HepG2 (cell line): ENCODE measurements at regions not wholly inside any gene's neighbourhood (a gene's known extent, or its start where the extent isn't known, plus 50 kb on each side); places are given as distances from the start of the nearest gene placed in this dataset.

Experiments
- CREB1 ChIP-seq, 2 experiments: fragments of 450-650 bp in 1 of 2; IDR thresholded peaks; 2 replicates each; pipeline ENCODE4 v1.6.1; 2016 to 2017; ENCODE audit warnings: control low read depth in 1 of 2, mild to moderate bottlenecking in 1 of 2, missing compliant biosample characterization in 1 of 2, missing genetic modification characterization in 1 of 2
- ELF4 ChIP-seq: sonication (generic); formaldehyde crosslinking; IDR thresholded peaks from 2 replicates; pipeline ENCODE4 v1.5.0; 2020; ENCODE audit warnings: missing genetic modification reagents, mild to moderate bottlenecking, moderate library complexity, borderline replicate concordance
- GTF2F1 ChIP-seq: fragments of 150-350 bp; IDR thresholded peaks from 2 replicates; pipeline ENCODE4 v1.6.1; 2014; ENCODE audit warnings: low read length
- HCFC1 ChIP-seq: fragments of 150-350 bp; IDR thresholded peaks from 2 replicates; pipeline ENCODE4 v1.6.1; 2014; ENCODE audit warnings: low read depth, low read length
- ZBTB20 ChIP-seq: sonication (generic); formaldehyde crosslinking; IDR thresholded peaks from 2 replicates; pipeline ENCODE4 v1.8.1; 2023; ENCODE audit warnings: missing genetic modification reagents, low read depth, mild to moderate bottlenecking, borderline replicate concordance
- ZNF33B ChIP-seq: sonication (generic); formaldehyde crosslinking; IDR thresholded peaks from 2 replicates; pipeline ENCODE4 v1.5.1; 2020; ENCODE audit warnings: mild to moderate bottlenecking, missing genetic modification reagents
- ZNF367 ChIP-seq: sonication (generic); formaldehyde crosslinking; IDR thresholded peaks from 2 replicates; pipeline ENCODE4 v1.4.0; 2020; ENCODE audit warnings: missing genetic modification reagents, borderline replicate concordance
- ZNF614 ChIP-seq: IDR thresholded peaks from 2 replicates; pipeline ENCODE4 v1.6.1; 2018; ENCODE audit warnings: missing biosample characterization, missing genetic modification reagents, inconsistent platforms, borderline replicate concordance
- ZNF841 ChIP-seq: sonication (generic); formaldehyde crosslinking; IDR thresholded peaks from 2 replicates; pipeline ENCODE4 v1.8.1; 2023; ENCODE audit warnings: missing genetic modification reagents, borderline replicate concordance
- TF ChIP-seq, protein P1 (sequence below): sonication (generic); formaldehyde crosslinking; IDR thresholded peaks from 2 replicates; pipeline ENCODE4 v1.5.0; 2020; ENCODE audit warnings: mild to moderate bottlenecking, missing genetic modification reagents
- TF ChIP-seq, protein P2 (sequence below): sonication (generic); formaldehyde crosslinking; conservative IDR thresholded peaks from 2 replicates; pipeline ENCODE4 v1.4.0; 2020; ENCODE audit warnings: mild to moderate bottlenecking, missing genetic modification reagents, moderate library complexity
- TF ChIP-seq, protein P3 (sequence below): sonication (generic); formaldehyde crosslinking; IDR thresholded peaks from 2 replicates; pipeline ENCODE4 v1.4.0; 2020; ENCODE audit warnings: missing genetic modification reagents, mild to moderate bottlenecking, borderline replicate concordance
- TF ChIP-seq, protein P4 (sequence below): fragments of 450-650 bp; IDR thresholded peaks from 2 replicates; pipeline ENCODE4 v1.6.1; 2016

DNA sequence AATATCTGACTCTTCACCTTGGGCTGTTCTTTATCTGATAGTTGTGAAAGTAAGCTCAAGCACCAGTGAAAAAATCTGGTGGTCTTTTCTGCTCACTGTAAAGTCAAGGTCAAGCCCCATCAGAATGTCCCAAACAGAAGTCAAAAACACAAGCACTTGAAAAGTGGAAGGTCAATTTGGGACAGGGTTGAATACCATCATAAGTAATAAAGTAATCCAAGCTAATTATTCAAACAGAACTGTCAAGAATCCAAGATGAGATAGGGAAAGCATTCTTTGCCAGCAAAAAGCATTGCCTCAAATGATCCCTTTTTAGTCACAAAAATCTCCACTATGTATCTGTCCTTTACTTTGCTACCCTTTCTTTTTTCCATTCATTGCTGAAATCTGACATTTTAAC lies 430.1 kb upstream of the NPVF start (continued):
- TF ChIP-seq, protein P1, sequence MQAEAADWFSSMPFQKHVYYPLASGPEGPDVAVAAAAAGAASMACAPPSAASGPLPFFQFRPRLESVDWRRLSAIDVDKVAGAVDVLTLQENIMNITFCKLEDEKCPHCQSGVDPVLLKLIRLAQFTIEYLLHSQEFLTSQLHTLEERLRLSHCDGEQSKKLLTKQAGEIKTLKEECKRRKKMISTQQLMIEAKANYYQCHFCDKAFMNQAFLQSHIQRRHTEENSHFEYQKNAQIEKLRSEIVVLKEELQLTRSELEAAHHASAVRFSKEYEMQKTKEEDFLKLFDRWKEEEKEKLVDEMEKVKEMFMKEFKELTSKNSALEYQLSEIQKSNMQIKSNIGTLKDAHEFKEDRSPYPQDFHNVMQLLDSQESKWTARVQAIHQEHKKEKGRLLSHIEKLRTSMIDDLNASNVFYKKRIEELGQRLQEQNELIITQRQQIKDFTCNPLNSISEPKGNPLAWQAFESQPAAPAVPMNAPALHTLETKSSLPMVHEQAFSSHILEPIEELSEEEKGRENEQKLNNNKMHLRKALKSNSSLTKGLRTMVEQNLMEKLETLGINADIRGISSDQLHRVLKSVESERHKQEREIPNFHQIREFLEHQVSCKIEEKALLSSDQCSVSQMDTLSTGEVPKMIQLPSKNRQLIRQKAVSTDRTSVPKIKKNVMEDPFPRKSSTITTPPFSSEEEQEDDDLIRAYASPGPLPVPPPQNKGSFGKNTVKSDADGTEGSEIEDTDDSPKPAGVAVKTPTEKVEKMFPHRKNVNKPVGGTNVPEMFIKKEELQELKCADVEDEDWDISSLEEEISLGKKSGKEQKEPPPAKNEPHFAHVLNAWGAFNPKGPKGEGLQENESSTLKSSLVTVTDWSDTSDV (CRISPR knock-in tag): no peak
- TF ChIP-seq CREB1 (IDR thresholded peaks at IDR 0.05): no peak
- TF ChIP-seq CREB1 (CRISPR knock-in tag; IDR thresholded peaks at IDR 0.05): no peak
- TF ChIP-seq ZBTB20 (CRISPR knock-in tag): no peak
- no peak for TF ChIP-seq ZNF367 (CRISPR knock-in tag)
- TF ChIP-seq ZNF841 (CRISPR knock-in tag): no peak
- no peak for TF ChIP-seq HCFC1
- TF ChIP-seq, protein P2, sequence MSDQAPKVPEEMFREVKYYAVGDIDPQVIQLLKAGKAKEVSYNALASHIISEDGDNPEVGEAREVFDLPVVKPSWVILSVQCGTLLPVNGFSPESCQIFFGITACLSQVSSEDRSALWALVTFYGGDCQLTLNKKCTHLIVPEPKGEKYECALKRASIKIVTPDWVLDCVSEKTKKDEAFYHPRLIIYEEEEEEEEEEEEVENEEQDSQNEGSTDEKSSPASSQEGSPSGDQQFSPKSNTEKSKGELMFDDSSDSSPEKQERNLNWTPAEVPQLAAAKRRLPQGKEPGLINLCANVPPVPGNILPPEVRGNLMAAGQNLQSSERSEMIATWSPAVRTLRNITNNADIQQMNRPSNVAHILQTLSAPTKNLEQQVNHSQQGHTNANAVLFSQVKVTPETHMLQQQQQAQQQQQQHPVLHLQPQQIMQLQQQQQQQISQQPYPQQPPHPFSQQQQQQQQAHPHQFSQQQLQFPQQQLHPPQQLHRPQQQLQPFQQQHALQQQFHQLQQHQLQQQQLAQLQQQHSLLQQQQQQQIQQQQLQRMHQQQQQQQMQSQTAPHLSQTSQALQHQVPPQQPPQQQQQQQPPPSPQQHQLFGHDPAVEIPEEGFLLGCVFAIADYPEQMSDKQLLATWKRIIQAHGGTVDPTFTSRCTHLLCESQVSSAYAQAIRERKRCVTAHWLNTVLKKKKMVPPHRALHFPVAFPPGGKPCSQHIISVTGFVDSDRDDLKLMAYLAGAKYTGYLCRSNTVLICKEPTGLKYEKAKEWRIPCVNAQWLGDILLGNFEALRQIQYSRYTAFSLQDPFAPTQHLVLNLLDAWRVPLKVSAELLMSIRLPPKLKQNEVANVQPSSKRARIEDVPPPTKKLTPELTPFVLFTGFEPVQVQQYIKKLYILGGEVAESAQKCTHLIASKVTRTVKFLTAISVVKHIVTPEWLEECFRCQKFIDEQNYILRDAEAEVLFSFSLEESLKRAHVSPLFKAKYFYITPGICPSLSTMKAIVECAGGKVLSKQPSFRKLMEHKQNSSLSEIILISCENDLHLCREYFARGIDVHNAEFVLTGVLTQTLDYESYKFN (CRISPR knock-in tag): no peak
- no peak for TF ChIP-seq GTF2F1
- no peak for TF ChIP-seq ZNF33B (CRISPR knock-in tag)
- no peak for TF ChIP-seq ZNF614 (CRISPR knock-in tag)
- TF ChIP-seq, protein P3, sequence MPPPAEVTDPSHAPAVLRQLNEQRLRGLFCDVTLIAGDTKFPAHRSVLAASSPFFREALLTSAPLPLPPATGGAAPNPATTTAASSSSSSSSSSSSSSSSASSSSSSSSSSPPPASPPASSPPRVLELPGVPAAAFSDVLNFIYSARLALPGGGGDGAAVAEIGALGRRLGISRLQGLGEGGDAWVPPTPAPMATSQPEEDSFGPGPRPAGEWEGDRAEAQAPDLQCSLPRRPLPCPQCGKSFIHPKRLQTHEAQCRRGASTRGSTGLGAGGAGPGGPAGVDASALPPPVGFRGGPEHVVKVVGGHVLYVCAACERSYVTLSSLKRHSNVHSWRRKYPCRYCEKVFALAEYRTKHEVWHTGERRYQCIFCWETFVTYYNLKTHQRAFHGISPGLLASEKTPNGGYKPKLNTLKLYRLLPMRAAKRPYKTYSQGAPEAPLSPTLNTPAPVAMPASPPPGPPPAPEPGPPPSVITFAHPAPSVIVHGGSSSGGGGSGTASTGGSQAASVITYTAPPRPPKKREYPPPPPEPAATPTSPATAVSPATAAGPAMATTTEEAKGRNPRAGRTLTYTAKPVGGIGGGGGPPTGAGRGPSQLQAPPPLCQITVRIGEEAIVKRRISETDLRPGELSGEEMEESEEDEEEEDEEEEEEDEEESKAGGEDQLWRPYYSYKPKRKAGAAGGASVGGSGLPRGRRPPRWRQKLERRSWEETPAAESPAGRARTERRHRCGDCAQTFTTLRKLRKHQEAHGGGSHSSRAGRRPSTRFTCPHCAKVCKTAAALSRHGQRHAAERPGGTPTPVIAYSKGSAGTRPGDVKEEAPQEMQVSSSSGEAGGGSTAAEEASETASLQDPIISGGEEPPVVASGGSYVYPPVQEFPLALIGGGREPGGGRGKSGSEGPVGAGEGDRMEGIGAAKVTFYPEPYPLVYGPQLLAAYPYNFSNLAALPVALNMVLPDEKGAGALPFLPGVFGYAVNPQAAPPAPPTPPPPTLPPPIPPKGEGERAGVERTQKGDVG (CRISPR knock-in tag): no peak
- TF ChIP-seq ELF4: no peak
- TF ChIP-seq, protein P4, sequence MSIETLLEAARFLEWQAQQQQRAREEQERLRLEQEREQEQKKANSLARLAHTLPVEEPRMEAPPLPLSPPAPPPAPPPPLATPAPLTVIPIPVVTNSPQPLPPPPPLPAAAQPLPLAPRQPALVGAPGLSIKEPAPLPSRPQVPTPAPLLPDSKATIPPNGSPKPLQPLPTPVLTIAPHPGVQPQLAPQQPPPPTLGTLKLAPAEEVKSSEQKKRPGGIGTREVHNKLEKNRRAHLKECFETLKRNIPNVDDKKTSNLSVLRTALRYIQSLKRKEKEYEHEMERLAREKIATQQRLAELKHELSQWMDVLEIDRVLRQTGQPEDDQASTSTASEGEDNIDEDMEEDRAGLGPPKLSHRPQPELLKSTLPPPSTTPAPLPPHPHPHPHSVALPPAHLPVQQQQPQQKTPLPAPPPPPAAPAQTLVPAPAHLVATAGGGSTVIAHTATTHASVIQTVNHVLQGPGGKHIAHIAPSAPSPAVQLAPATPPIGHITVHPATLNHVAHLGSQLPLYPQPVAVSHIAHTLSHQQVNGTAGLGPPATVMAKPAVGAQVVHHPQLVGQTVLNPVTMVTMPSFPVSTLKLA: no peak
